GM12873 (cell line): ENCODE measurements at regions not wholly inside any gene's neighbourhood (a gene's known extent, or its start where the extent isn't known, plus 50 kb on each side); places are given as distances from the start of the nearest gene placed in this dataset.

ENCODE experiments used
- TF ChIP-seq, protein P1 (sequence below): IDR thresholded peaks from 2 replicates; pipeline ENCODE4 v1.5.1; 2012; ENCODE audit warnings: low read depth, mild to moderate bottlenecking, moderate library complexity, low read length, control low read depth; ENCODE audit not compliant: insufficient read depth; ENCODE audit errors: missing control alignments

DNA sequence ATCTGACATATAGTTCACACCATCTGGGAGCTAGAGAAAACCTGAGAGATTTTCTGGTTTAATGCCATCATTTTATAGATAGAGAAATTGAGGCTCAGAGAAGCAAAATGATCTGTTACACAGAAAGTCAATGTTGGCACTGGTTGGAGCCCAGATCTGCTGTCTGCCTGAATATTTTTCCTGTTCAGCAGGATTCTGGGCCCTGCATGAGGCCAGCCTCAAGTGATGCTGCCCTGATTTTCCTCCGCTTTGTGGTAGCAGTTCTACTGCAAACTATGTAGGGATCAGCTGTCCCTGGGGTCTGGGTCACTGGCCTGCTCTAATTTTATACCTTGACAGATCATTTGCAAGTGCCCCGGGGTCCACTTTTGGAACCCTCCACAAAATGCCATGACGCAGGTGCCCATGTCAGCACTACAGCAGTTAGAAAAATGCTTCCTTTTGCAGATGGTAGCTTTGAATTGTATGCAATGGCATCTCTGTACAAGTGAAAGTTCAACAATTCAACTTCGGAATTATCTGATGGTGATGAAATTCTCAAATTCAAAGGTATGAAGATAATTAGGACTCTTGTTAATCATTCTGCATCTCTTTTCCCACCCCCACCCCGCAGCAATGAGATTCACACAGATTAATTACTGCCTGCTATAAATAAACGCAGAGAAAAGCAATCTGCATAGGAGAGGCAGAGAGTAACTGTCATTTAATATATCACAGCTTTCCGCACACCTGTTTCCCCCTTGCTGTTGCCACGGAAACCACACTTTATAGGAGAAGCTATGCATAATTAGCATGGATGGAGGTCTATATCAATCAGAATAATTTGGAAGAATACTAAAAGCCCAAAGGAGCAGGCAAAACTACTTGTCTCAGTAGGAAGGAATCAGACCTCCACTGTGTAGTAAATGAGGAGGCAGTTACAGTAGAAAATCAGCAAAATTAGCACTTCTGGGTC, 222.6 kb downstream of the PDCD6IP start:
- TF ChIP-seq, protein P1, sequence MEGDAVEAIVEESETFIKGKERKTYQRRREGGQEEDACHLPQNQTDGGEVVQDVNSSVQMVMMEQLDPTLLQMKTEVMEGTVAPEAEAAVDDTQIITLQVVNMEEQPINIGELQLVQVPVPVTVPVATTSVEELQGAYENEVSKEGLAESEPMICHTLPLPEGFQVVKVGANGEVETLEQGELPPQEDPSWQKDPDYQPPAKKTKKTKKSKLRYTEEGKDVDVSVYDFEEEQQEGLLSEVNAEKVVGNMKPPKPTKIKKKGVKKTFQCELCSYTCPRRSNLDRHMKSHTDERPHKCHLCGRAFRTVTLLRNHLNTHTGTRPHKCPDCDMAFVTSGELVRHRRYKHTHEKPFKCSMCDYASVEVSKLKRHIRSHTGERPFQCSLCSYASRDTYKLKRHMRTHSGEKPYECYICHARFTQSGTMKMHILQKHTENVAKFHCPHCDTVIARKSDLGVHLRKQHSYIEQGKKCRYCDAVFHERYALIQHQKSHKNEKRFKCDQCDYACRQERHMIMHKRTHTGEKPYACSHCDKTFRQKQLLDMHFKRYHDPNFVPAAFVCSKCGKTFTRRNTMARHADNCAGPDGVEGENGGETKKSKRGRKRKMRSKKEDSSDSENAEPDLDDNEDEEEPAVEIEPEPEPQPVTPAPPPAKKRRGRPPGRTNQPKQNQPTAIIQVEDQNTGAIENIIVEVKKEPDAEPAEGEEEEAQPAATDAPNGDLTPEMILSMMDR: no peak

DNA sequence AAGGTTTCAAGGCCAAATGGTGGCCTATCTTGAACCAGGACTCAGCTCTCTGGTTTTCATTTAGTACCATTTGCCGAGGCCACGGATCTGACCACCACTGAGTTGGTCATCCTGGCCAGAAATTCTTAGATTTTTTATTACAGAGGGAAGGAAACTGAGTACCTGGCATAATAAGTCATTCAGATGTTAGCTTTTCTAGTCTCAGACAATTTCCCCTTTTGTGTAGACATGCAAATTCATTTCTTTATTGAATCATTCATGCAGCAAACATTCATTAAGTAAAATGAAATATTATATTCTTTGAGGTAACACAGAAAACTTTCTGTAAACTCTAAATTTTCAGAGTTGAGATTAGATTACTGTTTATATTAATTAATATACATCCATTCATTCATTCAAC, 223.7 kb downstream of the PDCD6IP start:
- TF ChIP-seq, protein P1: no peak

DNA sequence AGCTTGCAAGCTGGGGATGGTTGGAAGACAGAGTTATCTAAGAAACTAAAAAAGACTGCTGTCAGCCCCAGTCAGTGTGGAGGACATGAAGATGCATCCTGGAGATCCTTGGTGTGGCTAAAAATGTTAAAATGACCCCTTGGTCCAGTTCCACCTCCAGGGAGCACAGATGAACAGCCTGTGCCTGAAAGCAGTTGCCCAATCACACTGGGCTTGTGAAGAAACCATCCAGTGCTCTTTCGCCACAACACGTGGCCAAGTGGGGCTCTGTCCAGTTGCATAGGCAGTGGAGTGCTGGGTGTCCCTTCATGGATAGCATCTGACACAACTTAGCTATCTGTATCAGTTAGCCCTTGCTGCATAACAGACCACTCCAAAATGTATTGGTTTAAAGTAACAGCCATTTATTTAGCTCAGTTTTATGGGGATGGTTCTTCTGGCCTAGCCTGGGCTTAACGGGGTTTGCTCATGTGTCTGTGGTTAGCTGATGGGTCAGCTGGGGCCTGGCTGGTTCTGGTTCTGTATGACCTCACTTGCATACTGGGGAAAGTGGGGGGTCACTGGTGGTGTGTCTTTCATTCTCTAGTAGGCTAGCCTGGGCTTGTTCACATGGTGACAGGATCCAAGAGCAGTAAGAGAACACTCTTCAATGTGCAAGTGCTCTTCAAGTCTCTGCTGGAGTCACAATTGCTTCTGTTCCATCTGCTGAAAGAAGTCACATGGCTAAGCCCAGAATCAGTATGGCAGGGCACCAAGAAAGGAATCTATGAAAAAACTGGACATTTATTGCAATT, 226.2 kb downstream of the PDCD6IP start:
- TF ChIP-seq, protein P1: no peak

DNA sequence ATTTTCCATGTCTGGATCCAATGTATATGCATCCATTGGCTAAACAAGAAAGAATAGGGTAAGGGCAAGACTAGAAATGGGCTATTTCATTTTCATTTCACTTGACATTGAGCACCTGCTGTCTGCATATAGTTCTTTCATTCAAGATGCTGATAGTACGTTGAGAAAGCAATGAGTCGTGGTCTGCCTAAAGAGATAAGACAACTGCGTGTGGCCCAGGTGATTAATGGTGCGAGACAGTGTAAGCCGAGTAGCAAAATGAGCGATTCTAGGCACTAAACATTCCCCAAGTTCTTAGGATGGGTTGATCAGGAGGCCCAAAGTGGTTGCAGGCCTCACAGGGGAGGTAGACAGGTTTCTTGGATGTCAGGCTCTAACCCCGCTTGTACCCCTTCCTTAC, 235.4 kb downstream of the PDCD6IP start:
- TF ChIP-seq, protein P1: no peak

- TF ChIP-seq, protein P1: no peak
Observed at GRCh38 chr3:34034840-34035239, 236.4 kb downstream of the PDCD6IP start.

DNA sequence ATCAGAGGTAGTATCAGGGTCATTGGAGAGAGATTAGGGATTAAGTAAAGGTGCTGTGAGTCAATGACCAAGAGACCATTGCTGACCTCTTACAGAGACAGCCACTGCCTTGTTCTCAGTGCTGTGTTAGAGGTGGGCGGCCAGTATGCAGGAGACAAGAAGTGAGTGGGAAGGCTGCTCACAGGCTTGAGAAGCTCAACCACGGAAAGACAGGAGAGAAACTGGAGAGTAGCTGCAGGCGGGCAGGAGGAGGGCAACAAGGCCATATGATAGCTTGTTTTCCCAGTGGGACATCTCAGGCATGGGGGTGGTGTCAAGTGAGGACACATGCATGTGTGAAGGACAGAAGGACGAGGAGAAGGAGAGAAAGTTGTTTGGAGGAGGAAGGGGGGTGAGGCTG, 237.3 kb downstream of the PDCD6IP start:
- TF ChIP-seq, protein P1: no peak

DNA sequence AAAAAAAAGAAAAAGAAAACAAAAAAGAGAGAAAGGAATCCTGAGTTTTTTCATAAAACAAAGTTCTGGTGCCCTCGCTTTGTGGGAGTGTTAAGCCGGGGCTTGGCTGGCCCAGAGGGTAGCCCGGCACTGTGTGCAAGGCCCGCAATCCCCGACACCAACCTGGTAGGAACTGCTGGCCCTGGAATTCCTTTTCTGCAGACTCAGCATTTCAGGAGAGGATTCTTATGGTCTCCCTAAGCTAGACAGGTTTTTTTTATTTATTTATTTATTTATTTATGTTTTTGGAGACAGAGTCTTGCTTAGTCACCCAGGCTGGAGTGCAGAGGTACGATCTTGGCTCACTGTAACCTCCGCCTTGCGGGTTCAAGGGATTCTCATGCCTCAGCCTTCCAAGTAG, 238.8 kb downstream of the PDCD6IP start:
- TF ChIP-seq, protein P1: no peak
